ENCODE measurements at regions not wholly inside any gene's neighbourhood (a gene's known extent, or its start where the extent isn't known, plus 50 kb on each side); places are given as distances from the start of the nearest gene placed in this dataset.
"Not testable (repeated sequence)": the region's sequence is repeated elsewhere in the genome, so short reads cannot be mapped to it uniquely, and the experiment has no call there.

DNA sequence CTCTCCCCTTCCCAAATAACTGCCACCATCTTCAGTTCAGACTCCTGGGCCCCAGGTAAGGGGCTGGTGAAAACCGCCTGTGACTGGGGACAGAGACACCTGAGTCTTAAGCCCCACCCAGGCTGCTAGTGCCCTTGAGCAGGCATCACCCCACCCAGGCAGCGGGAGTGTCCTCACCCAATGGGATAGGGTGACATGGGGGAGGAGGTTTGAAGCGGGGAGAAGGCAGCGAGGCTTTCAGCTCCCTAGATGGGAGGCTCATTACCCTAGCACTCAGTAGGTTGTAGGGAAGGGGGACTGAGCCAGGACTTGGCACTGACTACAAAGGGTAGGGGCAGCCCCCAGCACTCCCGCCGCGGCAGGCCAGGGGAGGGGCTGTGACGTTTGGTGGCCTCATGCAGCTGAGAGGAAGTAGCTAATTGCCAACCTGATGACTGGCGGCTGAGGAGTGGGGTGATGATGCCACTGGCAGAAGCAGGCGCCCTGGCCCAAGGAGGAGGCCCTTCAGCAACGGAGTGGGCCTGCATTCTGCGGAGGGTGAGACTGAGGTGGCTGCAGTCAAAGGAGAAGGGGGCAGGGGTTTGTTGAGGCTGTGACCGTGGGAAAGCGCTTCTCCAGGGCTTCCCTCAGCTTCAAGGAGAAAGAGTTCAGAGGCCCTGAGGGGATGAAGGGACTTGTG is 126.9 kb downstream of the MRPL14 start:
- DNase-seq (ENCODE audit: low spot score) = no peak

- no peak for DNase-seq (ENCODE audit: low spot score)
Measured at GRCh38 chr6:43999628-44000027, 127.6 kb downstream of the MRPL14 start.

DNA sequence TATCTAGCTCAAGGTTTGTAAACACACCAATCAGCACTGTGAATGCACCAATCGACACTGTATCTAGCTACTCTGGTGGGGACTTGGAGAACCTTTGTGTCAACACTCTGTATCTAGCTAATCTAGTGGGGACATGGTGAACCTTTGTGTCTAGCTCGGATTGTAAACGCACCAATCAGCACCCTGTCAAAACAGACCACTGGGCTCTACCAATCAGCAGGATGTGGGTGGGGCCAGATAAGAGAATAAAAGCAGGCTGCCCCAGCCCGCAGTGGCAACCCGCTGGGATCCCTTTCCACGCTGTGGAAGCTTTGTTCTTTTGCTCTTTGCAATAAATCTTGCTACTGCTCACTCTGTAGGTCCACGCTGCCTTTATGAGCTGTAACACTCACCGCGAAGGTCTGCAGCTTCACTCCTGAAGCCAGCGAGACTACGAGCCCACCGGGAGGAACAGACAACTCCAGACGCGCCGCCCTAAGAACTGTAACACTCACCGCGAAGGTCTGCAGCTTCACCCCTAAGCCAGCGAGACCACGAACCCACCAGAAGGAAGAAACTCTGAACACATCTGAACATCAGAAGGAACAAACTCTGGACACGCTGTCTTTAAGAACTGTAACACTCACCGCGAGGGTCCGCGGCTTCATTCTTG is 128.5 kb downstream of the MRPL14 start:
- DNase-seq (ENCODE audit: low spot score) = not testable (repeated sequence)

DNA sequence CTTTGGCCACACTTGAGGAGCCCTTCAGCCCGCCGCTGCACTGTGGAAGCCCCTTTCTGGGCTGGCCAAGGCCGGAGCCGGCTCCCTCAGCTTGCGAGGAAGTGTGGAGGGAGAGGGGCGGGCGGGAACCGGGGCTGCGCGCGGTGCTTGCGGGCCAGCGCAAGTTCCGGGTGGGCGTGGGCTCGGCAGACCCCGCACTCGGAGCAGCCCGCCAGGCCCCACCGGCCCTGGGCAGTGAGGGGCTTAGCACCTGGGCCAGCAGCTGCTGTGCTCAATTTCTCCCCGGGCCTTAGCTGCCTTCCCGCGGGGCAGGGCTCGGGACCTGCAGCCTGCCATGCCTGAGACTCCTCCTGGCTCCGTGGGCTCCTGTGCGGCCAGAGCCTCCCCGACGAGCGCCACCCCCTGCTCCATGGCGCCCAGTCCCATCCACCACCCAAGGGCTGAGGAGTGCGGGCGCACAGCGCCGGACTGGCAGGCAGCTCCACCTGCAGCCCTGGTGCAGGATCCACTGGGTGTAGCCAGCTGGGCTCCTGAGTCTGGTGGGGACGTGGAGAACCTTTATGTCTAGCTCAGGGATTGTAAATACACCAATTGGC is 129.2 kb downstream of the MRPL14 start:
- not testable (repeated sequence) for DNase-seq (ENCODE audit: low spot score)

- no peak for DNase-seq (ENCODE audit: low spot score)
Measured at GRCh38 chr6:43997345-43997677, 129.9 kb downstream of the MRPL14 start.

GRCh38 chr6:43996618-43997344 is 130.5 kb downstream of the MRPL14 start:
- DNase-seq (ENCODE audit: low spot score) = no peak

- DNase-seq (ENCODE audit: low spot score) = no peak
Measured at GRCh38 chr6:43995137-43995536, 132.1 kb downstream of the MRPL14 start.

DNA sequence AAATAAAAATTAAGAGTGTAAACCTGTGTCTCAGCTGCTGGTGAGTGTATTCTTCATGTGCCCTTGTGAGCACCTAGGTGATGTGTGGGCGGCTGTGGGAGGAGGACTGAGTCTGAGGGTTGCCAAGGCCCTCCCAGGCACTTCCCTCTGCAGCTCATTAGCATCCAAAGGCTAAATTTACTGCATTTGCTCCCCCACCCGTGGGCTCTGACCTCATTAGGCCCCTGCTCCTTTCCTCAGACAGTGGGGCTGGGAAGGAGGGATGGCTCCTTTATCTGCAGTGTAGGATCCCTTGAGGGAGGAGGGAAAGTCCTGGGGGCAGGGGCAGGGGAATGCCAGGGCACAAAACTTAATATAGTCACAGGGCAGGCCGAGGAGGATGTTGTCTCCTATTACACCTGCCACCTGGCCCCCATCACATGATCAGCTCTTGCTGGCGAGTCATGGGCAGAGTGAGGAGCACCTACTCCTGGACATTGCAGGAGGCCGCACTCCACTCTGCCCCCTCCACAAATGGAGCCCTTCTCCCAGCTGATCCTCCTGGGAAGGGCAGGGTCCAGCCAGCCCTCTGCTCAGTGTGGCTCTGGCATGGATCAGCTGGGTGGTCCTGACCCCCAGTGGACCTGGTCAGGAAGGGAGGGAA is 133.2 kb downstream of the MRPL14 start:
- DNase-seq (ENCODE audit: low spot score) = no peak

DNA sequence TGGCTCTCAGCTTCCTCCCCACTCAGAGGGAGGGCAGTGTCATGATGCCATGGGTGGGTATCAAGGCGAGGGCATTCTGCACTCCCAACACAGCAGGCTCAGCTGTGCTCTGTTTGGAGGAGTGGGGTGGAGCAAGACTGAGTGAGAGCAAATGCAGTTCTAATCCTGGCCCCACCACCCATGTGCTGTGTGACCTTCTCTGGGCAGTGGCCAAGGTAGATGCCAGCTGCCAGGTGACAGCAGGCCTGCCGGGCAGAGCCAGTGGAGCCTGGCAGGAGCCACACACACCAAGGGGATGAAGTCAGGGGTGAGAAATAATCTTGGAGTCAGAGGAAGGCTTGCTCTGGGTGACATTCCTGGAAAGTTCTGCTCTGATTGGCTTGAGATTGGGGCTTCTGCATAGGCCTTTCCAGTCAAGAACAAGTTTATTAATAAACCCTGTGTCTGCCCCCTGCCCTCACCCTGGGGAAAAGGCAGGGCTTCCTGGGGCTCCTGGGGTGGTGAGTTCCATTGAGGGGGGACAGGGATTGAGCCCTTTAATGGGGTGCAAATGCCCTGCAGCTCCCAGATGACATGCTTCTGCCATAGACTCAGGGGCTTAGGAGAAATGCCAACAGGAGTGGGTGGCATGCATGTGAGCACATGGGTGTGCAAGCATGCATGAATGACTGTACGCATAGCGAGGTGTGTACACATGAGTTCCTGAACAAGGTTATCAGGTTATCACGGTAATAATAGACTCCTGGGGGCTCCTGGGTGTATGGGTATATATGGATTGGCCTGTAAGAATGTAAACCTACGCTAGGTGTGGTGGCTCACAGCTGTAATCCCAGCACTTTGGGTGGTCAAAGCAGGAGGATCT is 134.2 kb downstream of the MRPL14 start:
- no peak for DNase-seq (ENCODE audit: low spot score)

- DNase-seq (ENCODE audit: low spot score) = no peak
Measured at GRCh38 chr6:43992126-43992663, 135.1 kb downstream of the MRPL14 start.

DNA sequence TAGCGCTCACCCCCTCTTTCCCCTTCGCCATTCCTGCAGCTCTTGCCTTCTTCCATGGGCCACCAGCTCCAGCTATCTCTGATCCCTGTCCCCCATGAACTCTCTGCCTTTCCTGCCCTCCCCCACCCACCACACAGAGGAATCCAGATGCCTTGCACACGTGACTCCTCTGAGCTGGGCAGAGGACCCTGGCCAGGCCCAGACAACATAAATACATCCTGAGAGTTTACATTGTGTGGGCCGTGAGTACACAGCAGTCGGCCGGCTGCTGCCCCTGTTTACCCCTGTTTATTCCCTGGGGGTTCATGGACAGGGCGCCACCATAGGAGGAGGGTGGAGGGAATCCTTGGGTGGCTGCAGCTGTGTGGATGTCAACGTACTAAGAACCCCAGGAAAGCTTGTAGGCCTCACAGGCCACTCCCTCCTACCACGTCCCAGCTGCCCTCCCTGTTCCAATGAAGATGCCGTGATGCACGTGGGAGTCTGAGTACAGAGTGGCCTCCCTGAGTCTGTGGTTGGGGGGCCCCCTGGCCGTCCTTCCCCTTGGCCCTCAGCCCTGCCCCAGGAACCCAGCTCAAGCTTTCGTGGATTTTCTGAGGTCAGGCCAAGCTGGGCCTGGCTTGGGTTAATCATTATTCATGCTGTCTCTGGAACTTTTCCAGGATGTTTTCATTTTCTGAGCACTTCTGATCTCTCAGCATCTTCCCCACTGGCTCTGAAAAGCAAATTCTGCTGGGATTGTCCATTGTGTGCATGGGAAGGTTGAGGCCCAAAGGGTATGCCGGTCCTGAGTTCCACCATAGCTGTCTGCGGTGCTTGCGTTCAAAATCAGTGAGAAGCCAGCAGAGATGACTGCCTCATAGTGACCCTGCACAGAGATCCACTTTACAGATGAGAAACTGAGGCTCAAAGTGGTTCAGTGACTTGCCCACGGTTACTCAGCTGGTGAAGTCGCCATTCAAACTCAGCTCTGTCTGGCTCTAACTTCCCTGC is 136.3 kb downstream of the MRPL14 start:
- peak; percentile 97 for DNase-seq (ENCODE audit: low spot score)

GRCh38 chr6:43990275-43990626 is 137.0 kb downstream of the MRPL14 start:
- peak; percentile 65 for DNase-seq (ENCODE audit: low spot score)

DNA sequence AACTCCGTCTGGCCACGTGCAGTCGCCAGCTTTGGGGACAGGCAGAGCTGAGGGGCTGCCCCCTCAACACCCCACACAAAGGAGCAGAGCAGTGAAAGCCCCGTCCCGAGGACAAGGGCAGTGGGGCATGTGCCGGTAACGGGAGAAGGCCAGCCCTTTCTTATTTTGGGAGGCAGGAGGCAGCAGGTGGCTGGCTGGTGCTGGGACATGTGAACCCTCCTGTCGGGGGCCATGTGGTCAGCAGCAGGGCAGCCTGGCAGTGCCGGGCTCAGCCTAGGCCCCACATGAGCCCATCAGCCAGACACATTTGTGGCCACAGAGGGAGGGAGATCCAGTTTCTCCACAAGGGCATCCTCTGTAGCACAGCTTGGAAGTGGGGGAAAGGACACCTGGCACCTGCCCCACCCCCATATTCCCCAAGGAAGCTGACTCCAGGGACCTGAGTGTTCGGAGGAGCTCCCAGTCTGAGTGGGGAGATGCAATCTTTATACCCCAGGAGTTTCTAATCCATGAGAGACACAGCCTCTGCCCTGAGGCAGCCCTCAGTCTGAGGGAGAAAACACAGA is 137.6 kb downstream of the MRPL14 start:
- no peak for DNase-seq (ENCODE audit: low spot score)

DNA sequence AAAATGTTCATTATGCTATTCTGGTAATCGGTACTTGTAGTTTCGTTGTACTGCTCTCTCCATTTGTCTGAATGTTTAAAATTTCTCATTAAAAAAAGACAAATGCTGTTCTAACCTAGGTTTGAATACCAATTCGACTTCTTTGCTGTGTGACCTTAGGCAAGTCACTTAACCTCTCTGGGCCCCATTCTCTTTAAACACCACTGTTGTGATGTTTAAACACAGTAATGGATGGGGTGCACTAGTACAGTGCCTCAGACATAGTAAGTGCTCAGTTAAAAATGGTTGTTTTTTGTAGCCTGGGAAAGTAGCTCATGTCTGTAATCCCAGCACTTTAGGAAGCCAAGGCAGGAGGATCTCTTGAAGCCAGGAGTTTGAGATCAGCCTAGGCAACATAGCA is 138.5 kb downstream of the MRPL14 start:
- DNase-seq (ENCODE audit: low spot score) = no peak

- DNase-seq (ENCODE audit: low spot score) = no peak
Measured at GRCh38 chr6:43987838-43988439, 139.3 kb downstream of the MRPL14 start.

DNA sequence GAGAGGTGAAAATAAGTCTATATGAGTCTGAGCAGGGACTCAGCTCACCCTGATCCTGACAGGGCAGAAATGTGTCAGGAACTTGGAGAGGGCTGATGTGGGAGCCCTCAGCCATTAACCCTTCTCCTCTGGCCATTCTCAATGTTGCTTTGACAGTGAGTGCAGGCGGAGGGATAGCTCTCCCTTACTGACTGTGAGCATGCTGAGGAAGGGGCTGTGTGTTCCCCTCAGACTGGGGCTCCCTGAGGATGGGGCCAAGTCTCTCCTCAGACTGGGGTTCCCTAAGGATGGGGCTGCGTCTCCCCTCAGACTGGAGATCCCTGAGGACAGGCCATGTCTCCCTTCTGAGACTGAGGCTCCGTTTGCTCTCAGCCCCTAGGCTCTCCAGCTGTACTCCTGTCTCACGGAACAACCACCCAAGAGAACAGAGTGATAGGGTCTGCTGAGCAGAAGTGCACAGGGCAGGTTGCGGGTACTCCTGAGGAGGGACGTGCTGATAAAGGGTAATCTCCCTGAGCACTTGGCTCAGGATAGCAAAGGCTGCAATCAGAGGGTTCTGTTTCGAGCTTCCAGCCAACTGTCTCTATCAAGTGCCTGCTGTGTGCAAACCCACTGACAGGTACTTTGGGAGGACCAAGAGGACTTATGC is 141.0 kb downstream of the MRPL14 start:
- DNase-seq (ENCODE audit: low spot score) = no peak

- no peak for DNase-seq (ENCODE audit: low spot score)
Measured at GRCh38 chr6:43985329-43985728, 141.9 kb downstream of the MRPL14 start.

All from umbilical cord (tissue), 1 donor.